Liver (tissue), 3 donors: ENCODE measurements at regions not wholly inside any gene's neighbourhood (a gene's known extent, or its start where the extent isn't known, plus 50 kb on each side); places are given as distances from the start of the nearest gene placed in this dataset.

Experiments
- ATF3 ChIP-seq: IDR thresholded peaks from 2 replicates; pipeline ENCODE4 v1.6.1; 2016; ENCODE audit warnings: antibody characterized with exemption
- CTCF ChIP-seq: fragments of 150-350 bp; IDR thresholded peaks from 2 replicates; pipeline ENCODE4 v1.5.1; 2017; ENCODE audit warnings: improper control_type of control experiment, low read depth, low read length; ENCODE audit not compliant: missing input control
- GABPA ChIP-seq, 2 donors: IDR thresholded peaks in 1 of 2; conservative IDR thresholded peaks in 1 of 2; 2 replicates each; pipeline ENCODE4 v1.6.1; 2016; ENCODE audit warnings: antibody characterized with exemption in 2 of 2, mild to moderate bottlenecking in 1 of 2, moderate library complexity in 1 of 2
- HNF4A ChIP-seq, 2 donors: conservative IDR thresholded peaks; 2 replicates each; pipeline ENCODE4 v1.6.1; 2016; ENCODE audit warnings: antibody characterized with exemption in 2 of 2, mild to moderate bottlenecking in 2 of 2
- HNF4G ChIP-seq: IDR thresholded peaks from 2 replicates; pipeline ENCODE4 v1.6.1; 2016; ENCODE audit warnings: antibody characterized with exemption
- MAX ChIP-seq: IDR thresholded peaks from 2 replicates; pipeline ENCODE4 v1.6.1; 2016; ENCODE audit warnings: antibody characterized with exemption
- RAD21 ChIP-seq, 2 donors: IDR thresholded peaks; 2 replicates each; pipeline ENCODE4 v1.6.1; 2016; ENCODE audit warnings: antibody characterized with exemption in 2 of 2, mild to moderate bottlenecking in 2 of 2
- REST ChIP-seq: IDR thresholded peaks from 2 replicates; pipeline ENCODE4 v1.6.1; 2016; ENCODE audit warnings: antibody characterized with exemption, mild to moderate bottlenecking
- RXRA ChIP-seq, 2 donors: IDR thresholded peaks; 2 replicates each; pipeline ENCODE4 v1.6.1; 2017 to 2018; ENCODE audit warnings: antibody characterized with exemption in 2 of 2, mild to moderate bottlenecking in 1 of 2
- TAF1 ChIP-seq: conservative IDR thresholded peaks from 2 replicates; pipeline ENCODE4 v1.6.1; 2016; ENCODE audit warnings: antibody characterized with exemption, mild to moderate bottlenecking
- YY1 ChIP-seq: IDR thresholded peaks from 2 replicates; pipeline ENCODE4 v1.6.1; 2016; ENCODE audit warnings: antibody characterized with exemption, mild to moderate bottlenecking
- donor health status: healthy.
- donor health status: healthy.

- TF ChIP-seq CTCF (no peak), YY1 (no peak), GABPA (IDR thresholded peaks at IDR 0.05 in 1 of 2, conservative IDR thresholded peaks at IDR 0.05 in 1 of 2) (no peak), REST (no peak), HNF4G (no peak), ATF3 (no peak), TAF1 (no peak), RXRA (IDR thresholded peaks at IDR 0.05) (no peak), HNF4A (conservative IDR thresholded peaks at IDR 0.05) (no peak), RAD21 (IDR thresholded peaks at IDR 0.05) (no peak), MAX (no peak)
Measured at GRCh38 chr3:151630035-151630434, 103.7 kb upstream of the AADACL2 start.
